ENCODE measurements at regions not wholly inside any gene's neighbourhood (a gene's known extent, or its start where the extent isn't known, plus 50 kb on each side); places are given as distances from the start of the nearest gene placed in this dataset.
"Not testable (repeated sequence)": the region's sequence is repeated elsewhere in the genome, so short reads cannot be mapped to it uniquely, and the experiment has no call there.

DNA sequence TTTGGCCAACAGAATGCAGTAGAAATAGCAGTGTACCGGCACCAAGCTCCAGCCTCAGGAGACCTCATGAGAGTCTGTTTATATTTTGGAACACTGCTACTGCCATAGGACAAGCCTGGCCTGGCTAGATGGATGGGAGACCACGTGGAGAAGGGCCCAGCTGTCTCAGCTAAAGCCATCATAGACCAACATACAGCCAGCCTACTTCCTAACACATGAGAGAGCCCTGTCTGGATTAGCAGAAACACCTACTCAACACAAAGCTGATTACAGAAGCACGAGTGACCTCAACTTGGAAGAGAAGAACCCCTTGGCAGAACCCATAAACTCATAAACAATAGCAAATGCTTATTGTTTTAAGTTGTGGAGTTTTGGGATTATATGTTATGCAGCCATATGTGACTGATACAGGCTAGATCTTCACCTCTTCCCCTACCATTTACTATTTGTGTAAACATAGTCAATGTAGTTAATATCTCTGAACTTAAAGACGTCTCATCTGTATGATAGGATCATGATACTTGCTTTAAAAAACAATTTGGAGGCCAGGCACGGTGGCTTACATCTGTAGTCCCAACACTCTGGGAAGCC, 199.4 kb upstream of the ZNF217 start:
- DNase-seq = no peak

DNA sequence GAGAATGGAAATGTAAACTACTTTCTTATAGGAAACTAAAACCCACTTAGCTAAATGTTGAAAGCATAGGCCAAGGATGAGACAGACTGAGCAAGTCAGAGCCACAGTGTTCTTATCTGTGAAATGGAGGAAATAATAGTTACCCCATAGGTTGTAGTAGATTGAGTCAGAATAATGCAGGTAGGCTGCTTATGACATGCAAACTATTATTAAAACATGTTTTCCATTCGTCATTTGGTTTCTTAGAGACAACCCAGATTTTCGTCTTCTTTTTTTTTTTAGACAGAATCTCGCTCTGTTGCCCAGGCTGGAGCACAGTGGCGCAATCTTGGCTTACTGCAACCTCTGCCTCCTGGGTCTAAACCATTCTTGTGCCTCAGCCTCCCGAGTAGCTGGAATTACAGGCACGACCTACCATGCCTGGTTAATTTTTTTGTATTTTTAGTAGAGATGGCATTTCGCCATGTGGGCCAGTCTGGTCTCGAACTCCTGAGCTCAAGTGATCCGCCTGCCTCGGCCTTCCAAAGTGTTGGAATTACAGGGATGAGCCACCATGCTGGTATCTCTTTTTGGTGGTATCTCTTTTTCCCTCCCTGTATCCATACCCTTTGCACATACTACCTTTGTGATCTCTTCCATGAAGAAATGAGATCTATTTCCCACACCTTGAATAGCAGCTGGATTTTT, 196.5 kb upstream of the ZNF217 start:
- DNase-seq = no peak

DNA sequence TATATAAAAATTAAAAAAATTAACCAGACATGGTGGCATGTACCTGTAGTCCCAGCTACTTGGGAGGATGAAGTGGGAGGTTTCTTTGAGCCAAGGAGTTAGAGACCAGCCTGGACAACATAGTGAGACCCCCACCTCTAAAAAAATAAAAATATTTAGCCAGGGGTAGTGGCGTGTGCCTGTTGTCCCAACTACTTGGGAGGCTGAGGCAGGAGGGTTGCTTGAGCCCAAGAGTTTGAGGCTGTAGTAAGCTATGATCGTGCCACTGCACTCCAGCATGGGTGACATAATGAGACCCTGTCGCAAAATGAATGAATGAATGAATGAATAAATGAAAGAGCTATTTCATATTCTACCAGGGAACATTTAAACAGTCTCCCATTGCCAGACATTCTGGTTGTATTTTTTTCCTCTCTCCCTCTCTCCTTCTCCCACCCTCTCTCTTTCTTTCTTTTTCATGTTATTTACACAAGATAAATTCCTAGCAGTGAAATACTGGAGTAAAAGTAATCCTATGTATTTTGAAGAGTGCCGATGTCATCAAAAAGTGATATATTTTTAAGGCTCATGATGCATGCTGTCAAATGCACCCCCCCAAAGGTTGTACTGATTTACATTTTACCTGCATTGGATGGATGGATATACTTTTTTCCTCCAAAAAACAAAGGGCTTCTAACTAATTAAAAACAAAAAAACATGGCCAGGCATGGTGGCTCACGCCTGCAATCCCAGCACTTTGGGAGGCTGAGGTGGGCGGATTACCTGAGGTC, 194.8 kb upstream of the ZNF217 start:
- DNase-seq = no peak

DNA sequence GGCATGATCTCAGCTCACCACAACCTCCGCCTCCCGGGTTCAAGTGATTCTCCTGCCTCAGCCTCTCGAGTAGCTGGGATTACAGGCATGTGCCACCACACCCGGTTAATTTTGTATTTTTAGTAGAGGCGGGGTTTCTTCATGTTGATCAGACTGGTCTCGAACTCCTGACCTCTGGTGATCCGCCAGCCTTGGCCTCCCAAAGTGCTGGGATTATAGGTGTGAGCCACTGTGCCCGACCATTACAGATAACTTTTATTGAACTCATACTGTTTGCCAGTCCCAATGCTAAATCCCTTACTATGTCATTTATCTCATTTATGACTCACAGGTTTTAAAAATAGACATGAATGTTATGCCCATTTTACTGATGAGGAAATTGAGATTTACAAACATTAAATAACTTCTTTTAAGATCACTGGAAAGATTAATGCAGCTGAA, 193.9 kb upstream of the ZNF217 start:
- DNase-seq = not testable (repeated sequence)

DNA sequence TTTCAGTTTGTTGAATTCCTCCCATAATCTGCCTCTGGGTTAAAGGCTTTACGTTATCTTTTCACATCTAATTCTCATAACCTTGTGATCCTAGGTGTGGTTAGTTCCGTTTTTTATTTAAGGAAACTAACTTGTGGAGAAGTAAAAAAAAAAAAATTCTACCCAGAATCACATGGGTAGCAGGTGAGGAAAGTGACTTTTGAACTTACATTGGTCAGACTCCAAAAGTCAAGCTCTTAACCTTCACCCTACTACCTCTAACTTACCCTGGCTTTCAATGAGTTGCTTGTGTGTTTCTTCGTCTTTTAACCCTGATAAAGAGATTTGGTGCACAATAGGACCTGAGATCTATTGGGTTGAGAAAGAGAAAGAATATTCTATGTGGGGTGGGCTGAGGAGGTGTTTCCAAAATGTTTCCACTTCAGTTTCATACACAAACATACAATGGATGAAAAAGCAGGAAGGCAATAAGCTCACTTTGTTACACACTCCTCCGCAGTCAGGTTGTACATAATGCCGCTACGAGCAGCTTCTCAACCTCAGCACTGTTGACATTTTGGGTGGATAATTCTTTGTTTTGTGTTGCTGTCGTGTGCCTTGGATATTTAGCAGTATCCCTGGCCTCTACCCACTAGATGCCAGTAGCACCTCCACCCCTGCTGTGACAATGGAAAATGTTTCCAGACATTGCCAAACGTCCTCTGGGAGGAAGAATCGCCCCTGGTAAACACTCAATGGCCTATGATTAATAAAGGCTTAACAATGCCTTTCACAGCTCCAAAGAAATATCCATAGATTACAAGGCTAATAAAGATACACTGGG, 193.0 kb upstream of the ZNF217 start:
- no peak for DNase-seq

DNA sequence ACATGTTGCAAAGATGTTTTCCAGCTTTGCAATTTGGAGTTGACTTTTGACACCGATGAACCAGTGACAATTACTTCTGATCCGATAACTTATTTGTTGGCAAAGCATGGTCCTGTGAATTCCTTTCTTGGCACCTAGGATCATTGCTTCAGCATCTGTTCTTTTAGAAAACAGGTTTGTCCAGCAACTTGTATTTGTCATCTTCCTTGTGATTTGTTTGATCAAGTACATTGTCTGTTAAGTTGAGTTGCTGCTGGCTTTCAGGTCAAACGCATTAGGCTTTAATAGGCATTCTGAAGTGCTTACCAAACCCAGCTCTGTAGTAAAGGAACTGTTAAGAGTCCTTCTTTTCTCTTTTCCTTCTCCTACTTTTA, 192.4 kb upstream of the ZNF217 start:
- peak; percentile 15 for DNase-seq

DNA sequence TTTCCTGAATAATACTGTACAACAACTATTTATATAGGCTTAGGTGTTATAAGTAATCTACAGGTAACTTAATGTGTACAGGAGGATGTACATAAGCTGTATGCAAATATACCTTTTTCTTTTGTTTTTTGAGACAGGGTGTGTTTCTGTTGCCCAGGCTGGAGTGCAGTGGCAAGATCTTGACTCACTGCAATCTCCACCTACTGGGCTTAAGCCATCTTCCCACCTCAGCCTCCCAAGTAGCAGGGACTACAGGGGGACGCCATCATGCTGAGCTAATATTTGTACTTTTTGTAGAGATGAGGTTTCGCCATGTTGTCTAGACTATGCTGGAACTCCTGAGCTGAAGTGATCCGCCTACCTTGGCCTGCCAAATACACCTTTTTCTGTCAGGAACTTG, 191.7 kb upstream of the ZNF217 start:
- DNase-seq = no peak

DNA sequence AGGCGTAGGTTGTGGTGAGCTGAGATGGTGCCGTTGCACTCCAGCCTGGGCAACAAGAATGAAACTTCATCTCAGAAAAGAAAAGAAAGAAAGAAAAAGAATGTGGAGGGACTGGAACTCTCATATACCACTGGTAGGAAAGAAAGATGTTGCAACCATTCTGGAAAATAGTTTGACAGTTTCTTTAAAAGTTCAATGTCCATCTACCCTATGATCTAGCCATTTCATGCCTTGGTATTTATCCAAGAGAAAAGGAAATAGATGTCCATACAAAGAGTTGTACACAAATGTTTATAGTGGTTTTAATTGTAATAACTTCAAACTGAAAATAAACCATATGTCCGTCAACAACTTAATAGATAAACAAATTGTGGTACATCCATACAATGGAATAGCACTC, 190.1 kb upstream of the ZNF217 start:
- DNase-seq = no peak

DNA sequence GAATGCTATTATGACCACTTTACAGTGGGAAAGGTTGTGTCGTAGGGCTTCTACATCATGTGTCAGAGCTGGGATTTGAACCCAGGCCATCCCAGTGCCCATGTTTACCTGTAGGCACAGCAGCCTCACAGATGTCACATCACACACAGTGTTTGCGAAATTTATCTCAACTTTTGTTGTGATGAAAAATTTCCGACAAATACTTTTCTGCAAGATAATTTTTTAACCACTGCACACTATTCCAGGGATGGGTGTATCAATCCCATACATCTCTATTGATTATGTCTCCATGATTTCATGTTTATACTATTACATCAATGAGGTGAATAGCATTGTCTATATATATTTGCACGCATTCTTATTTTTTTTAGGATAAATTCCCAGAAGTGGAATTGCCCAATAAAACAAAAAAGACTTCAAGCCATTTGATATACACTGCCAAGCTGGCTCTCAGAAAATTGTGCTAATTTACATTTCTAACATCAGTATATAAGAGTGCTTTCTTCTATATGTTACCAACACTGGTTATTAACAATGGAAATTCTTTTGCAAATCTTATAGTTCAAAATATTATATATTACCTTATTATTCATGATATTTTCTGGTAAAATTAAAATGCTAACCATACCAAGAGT, 189.1 kb upstream of the ZNF217 start:
- DNase-seq = no peak

DNA sequence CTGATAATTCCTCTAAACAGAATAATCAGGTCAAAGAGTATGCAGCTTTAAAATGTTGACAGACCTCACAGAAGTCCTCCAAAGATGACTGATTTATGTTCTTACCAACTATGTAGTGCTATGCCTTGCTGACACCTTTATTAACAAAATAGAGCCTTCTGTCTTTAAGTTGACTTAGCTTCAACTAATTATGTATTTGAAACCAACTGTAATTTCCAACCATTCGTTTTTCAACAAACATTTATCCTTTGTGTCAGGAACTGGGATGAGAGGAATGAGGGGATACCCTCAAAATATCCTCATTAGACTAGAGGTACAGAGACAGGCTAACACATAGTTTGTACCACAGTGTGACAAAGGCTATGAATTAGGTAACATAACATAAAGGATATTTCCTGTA, 186.2 kb upstream of the ZNF217 start:
- no peak for DNase-seq

DNA sequence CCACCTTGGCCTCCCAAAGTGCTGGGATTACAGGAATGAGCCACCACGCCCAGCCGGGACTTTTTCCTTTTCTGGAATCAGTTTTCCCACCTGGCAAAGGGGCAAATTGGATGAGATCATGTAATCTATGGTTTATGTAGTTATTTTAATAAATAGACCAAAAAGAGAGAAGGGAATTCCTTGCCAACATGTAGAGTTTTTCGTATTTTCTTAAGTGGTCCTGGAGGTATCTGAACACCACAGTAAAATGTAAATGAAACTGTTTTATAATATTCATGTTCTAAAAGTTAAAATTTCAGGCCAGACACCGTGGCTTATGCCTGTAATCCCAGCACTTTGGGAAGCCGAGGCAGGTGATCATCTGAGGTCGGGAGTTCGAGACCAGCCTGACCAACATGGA, 185.1 kb upstream of the ZNF217 start:
- no peak for DNase-seq

DNA sequence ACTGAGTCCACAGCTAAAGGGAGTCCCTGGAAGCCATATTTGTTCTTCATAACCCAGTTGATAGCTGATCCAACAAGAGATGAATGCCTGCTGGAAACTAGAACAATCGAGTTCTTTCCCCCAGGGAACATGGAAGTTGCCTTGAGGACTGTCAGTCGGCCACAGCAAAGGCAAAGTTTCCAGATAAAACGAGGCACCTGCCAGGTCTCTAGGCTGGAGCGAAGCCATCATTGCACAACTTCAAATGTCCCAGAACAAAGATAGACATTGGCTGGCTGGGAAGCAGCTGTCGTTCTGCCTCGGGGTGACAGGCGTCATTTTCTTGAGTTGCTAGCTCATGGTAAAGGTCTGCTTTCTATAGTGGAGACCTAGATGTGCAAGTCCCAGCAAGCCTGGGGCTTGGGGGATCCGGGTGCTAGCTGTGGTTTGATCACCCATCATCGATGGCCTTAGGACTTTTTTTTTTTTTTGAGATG, 184.4 kb upstream of the ZNF217 start:
- no peak for DNase-seq

DNA sequence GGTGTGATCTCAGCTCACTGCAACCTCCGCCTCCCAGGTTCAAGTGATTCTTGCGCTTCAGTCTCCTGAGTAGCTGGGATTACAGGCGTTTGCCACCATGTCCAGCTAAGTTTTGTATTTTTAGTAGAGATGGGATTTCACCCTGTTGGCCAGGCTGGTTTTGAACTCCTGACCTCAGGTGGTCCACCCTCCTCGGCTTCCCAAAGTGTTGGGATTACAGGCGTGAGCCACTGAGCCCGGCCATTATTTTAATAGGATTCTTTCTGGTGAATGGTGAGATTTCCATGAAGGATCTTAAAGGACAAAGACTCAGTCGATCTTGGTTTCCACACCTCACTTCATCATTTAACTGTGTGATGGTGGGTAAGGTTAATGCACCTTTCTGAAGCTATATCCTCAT, 183.8 kb upstream of the ZNF217 start:
- DNase-seq = not testable (repeated sequence)

DNA sequence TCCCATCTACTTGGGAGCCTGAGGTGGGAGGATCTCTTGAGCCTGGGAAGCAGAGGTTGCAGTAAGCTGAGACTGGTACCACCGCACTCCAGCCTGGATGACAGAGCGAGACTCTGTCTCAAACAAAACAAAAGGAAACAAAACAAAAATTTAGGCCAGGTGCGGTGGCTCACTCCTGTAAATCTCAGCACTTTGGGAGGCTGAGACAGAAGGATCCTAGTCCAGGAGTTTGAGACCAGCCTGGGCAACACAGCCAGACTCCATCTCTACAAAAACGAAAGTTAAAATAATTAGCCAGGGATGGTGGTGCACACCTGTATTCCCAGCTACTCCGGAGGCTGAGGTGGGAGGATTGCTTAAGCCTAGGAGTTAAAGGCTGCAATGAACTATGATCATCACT, 183.2 kb upstream of the ZNF217 start:
- DNase-seq = no peak

DNA sequence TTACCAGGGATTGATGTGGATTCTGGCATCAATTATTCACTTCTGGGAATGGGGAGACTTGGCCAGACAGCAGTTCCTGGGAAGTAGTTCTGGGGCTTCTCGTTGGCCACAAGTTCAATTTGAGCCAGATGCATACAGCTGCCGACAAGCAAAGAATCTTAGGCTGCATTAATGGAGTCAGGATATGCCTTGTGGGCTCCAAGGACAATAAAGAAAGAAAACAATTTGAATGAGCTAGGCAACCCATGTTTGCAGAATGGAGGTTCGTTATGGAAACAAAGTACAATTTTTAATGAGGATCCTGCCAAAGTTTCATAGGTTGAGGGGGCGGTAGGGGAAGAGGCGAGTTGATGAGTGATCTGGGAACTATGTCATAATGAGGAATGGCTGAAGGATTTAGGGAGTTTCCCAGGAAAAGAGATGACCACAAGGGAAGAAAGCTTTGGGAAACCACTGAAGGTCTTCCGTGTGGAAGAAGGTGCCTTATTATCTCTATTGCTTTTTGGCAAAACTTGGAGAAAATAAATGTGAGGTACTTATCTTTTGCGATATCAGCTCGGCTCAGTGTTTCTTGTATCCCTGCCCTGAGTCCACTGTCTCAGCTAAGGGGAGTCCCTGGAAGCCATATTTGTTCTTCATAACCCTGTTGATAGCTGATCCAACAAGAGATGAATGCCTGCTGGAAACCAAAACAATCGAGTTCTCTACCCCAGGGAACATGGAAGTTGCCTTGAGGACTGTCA, 181.0 kb upstream of the ZNF217 start:
- DNase-seq = no peak

DNA sequence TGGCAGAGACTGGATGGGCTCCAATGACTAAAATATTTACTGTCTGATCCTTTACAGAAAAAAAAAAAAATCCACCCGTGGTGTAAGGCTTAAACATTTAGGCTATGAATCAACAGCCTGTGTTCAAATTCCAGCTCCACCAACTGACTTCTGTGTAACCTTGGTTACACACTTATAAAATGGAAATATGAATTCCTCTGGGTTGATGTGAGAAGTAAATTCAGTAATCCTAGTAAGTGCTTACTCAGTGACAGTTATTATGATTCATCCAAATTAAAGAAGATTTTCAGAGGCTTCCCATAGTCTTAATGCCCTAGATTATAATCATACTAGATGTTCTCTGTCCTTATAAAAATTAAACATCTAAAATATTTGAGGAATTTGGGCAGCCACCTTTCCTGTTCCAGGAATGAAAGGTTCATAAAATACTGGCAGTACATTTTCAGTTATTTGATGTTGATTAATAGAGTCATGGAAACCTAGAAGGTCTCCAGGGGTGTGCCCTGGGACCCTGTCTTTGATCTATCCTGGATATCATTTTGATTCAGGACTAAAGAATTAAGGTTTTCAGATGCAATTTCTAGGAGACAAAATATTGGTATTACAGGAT, 180.3 kb upstream of the ZNF217 start:
- no peak for DNase-seq

DNA sequence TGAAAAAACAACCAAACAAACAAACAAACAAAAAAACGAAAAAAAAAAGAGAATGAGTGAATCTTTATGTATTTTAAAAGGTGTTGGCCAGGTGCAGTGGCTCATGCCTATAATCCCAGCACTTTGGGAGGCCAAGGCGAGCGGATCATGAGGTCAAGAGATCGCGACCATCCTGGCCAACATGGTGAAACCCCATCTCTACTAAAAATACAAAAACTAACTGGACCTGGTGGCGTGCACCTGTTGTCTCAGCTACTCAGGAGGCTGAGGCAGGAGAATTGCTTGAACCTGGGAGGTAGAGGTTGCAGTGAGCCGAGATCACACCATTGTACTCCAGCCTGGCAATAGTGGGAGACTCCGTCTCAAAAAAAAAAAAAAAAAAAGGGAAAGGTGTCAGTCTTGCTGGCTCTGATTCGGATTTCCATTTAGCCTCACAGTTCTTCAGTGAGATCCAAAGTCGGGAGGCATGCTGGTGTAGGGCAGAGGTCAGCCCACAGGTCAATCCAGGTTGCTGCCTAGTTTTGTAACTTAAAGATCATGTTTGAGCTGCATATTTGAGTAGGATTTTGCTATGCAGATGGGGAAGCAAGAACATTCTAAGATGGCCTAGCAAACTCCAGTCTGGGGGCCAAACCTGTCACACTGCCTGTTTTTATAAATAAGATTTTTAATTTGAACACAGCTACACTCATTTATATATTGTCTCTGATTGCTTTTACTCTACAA, 179.6 kb upstream of the ZNF217 start:
- not testable (repeated sequence) for DNase-seq

DNA sequence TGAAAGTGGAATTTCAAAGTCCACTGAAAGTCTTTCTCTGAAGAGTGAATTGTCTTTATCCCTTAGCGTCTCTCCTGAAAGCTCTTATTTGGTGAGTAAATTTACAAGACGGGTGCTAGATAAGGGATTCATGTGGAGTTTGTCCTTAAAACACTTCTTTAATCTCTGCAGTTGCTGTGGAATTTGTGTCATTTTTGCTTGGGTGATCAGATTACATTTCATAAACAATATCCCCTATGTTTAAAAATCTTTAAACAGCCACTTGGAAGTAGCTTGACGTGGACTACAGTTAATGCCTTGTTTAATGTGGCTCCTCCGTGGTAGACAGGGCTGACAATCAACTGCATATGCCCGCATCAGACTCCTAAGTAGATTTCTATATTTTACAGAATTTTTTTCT, 175.4 kb upstream of the ZNF217 start:
- no peak for DNase-seq

DNA sequence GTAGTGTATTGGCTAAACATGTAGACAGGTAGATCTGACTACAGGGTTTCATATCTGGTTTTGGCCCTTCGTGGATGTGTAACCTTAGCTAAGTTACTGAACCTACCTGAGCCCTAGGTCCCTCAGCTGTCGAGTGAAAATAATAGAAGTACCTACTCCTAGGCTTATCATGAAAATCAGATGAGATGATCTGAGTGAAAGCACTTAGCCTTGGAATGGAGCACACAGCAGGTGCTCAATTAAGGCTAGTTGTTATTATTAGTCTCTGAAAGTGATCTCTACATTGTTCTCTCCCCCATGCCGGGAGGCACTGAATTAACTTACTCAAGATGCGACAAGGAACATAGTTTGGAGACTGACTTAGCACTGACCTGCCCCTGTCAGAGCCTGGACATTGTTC, 174.7 kb upstream of the ZNF217 start:
- no peak for DNase-seq

DNA sequence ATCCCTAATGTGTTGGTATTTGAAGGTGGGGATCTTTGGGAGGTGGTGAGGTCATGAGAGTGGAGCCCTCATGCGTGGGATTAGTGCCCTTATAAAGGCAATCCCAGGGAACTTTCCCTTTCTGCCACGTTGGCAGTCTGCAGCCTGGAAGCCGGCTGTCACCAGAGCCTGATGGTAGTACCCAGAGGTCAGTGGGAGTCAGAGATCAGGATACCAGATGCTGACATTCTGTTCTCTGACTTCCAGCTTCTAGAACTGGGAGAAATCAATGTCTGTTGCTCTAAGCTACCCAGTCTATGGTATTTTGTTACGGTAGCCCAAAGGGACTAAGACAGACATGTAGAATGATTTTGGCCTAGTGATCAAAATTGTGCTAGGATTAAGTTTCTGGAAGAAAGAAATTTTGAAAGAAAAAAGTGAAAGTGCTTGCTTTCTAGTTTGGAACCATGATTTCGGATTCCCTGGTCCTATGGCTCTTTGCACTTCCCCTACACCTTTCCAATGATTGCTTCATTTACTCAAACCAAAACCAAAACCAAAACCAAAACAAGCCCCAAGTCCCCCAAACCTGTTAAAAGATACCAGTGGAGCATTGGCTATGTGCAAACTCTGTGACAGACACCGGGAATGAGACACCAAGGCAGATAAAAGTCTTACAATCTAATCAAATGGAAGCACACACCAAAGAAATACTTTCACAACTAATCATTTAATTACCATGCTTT, 173.7 kb upstream of the ZNF217 start:
- no peak for DNase-seq

Data from NCI-H2029 (cell line).